ENCODE measurements at regions not wholly inside any gene's neighbourhood (a gene's known extent, or its start where the extent isn't known, plus 50 kb on each side); places are given as distances from the start of the nearest gene placed in this dataset.
A peak's percentile ranks its signal among the peaks of the same experiment; 100 is the strongest.

DNA sequence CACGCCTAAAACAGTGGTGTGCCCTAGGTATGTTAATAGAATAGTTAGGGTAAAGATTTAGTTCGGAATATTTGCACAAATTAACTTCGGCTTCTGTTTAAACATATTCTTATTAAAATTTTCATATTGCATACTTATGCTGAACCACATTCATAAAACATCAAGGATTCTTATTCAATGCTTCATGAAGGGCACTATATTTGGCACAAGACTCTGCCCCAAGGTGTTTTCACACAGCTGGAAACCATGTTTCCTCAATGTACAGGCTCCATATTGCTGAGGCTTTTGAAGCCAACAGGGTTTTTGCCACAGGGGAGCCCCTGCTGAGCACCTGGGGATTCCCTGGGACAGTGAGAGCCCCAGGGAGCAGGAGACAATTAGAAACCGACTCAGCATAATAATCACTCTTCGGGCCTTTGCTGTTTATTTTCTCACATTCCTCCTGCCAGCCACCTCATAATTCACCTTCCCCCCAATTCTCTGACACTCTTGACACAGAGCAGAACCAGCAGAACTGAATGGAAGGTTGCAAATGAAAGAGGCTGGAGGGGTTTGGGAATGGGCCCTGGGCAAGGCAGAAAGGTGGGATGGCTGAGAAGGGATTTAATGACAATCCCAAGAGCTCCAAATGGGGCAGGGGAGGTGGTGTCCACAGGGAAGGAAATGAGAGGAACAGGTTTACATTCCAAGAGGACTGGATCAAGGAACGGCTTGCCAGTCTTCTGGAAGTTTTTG, 72.3 kb upstream of the POMP start (continued):
- TF ChIP-seq, protein P1, sequence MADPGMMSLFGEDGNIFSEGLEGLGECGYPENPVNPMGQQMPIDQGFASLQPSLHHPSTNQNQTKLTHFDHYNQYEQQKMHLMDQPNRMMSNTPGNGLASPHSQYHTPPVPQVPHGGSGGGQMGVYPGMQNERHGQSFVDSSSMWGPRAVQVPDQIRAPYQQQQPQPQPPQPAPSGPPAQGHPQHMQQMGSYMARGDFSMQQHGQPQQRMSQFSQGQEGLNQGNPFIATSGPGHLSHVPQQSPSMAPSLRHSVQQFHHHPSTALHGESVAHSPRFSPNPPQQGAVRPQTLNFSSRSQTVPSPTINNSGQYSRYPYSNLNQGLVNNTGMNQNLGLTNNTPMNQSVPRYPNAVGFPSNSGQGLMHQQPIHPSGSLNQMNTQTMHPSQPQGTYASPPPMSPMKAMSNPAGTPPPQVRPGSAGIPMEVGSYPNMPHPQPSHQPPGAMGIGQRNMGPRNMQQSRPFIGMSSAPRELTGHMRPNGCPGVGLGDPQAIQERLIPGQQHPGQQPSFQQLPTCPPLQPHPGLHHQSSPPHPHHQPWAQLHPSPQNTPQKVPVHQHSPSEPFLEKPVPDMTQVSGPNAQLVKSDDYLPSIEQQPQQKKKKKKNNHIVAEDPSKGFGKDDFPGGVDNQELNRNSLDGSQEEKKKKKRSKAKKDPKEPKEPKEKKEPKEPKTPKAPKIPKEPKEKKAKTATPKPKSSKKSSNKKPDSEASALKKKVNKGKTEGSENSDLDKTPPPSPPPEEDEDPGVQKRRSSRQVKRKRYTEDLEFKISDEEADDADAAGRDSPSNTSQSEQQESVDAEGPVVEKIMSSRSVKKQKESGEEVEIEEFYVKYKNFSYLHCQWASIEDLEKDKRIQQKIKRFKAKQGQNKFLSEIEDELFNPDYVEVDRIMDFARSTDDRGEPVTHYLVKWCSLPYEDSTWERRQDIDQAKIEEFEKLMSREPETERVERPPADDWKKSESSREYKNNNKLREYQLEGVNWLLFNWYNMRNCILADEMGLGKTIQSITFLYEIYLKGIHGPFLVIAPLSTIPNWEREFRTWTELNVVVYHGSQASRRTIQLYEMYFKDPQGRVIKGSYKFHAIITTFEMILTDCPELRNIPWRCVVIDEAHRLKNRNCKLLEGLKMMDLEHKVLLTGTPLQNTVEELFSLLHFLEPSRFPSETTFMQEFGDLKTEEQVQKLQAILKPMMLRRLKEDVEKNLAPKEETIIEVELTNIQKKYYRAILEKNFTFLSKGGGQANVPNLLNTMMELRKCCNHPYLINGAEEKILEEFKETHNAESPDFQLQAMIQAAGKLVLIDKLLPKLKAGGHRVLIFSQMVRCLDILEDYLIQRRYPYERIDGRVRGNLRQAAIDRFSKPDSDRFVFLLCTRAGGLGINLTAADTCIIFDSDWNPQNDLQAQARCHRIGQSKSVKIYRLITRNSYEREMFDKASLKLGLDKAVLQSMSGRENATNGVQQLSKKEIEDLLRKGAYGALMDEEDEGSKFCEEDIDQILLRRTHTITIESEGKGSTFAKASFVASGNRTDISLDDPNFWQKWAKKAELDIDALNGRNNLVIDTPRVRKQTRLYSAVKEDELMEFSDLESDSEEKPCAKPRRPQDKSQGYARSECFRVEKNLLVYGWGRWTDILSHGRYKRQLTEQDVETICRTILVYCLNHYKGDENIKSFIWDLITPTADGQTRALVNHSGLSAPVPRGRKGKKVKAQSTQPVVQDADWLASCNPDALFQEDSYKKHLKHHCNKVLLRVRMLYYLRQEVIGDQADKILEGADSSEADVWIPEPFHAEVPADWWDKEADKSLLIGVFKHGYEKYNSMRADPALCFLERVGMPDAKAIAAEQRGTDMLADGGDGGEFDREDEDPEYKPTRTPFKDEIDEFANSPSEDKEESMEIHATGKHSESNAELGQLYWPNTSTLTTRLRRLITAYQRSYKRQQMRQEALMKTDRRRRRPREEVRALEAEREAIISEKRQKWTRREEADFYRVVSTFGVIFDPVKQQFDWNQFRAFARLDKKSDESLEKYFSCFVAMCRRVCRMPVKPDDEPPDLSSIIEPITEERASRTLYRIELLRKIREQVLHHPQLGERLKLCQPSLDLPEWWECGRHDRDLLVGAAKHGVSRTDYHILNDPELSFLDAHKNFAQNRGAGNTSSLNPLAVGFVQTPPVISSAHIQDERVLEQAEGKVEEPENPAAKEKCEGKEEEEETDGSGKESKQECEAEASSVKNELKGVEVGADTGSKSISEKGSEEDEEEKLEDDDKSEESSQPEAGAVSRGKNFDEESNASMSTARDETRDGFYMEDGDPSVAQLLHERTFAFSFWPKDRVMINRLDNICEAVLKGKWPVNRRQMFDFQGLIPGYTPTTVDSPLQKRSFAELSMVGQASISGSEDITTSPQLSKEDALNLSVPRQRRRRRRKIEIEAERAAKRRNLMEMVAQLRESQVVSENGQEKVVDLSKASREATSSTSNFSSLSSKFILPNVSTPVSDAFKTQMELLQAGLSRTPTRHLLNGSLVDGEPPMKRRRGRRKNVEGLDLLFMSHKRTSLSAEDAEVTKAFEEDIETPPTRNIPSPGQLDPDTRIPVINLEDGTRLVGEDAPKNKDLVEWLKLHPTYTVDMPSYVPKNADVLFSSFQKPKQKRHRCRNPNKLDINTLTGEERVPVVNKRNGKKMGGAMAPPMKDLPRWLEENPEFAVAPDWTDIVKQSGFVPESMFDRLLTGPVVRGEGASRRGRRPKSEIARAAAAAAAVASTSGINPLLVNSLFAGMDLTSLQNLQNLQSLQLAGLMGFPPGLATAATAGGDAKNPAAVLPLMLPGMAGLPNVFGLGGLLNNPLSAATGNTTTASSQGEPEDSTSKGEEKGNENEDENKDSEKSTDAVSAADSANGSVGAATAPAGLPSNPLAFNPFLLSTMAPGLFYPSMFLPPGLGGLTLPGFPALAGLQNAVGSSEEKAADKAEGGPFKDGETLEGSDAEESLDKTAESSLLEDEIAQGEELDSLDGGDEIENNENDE (IDR thresholded peaks at IDR 0.05; ENCODE audit: insufficient replicate concordance, low read length), result no peak
- TF ChIP-seq TAF1 (IDR thresholded peaks at IDR 0.05; ENCODE audit: low read depth, low read length) (no peak), POU5F1 (IDR thresholded peaks at IDR 0.05; ENCODE audit: low read depth, low read length) (0 out of 2 replicates have a peak, but pooled peaks have one; percentile 15), HDAC2 (IDR thresholded peaks at IDR 0.05; ENCODE audit: borderline replicate concordance in 1 of 2, low read depth in 2 of 2, low read length in 2 of 2) (0 out of 4 replicates have a peak, but pooled peaks have one; percentile 28 to 59), CHD1 (IDR thresholded peaks at IDR 0.05; ENCODE audit: low read depth, low read length) (no peak), KDM5A (IDR thresholded peaks at IDR 0.05; ENCODE audit: low read length) (no peak)
